ENCODE measurements at regions not wholly inside any gene's neighbourhood (a gene's known extent, or its start where the extent isn't known, plus 50 kb on each side); places are given as distances from the start of the nearest gene placed in this dataset.

DNA sequence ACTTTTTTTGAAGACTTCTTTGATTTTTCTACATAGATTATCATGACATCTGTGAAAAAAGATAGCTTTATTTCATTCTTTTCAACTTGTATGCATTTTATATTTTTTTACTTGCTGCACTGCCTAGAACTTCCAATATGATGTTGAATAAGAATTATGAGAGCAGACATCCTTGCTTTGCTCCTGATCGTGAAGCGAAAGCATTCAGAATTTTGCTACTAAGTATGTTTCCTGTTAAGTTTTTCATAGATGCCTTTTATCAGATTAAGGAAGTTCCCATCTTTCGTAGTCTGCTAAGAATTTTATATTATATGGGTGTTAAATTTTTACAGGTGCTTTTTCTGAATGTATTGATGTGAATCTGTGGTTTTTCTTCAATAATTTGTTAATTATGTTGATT, 163.4 kb upstream of the GADL1 start:
- intact Hi-C loops (cut with micrococcal nuclease) (no loop called here), dilution Hi-C loops (cut with MboI; ENCODE audit: extremely low pct_ligation_motif_present, low sequenced_read_pairs) (no loop called here)
- no peak overlapping the region for H3K4me2 ChIP-seq (ENCODE audit: insufficient read depth, low read length)
- TF ChIP-seq JUN (IDR thresholded peaks at IDR 0.05; ENCODE audit: borderline replicate concordance, insufficient read depth, insufficient read length, low read depth) (no peak), GATA2 (IDR thresholded peaks at IDR 0.05; ENCODE audit: insufficient read depth, insufficient read length, low read depth, low read length) (no peak), POLR2A (IDR thresholded peaks at IDR 0.05; ENCODE audit: low read depth, low read length) (no peak), POLR2AphosphoS5 (IDR thresholded peaks at IDR 0.05; ENCODE audit: insufficient read depth, low read depth, low read length) (no peak), MYC (IDR thresholded peaks at IDR 0.05; ENCODE audit: low read depth, low read length) (no peak), EZH2 (IDR thresholded peaks at IDR 0.05; ENCODE audit: borderline replicate concordance, low read depth, low read length, severe bottlenecking) (no peak), FOS (IDR thresholded peaks at IDR 0.05; ENCODE audit: borderline replicate concordance, insufficient read depth, low read length) (no peak)
- TF ChIP-seq, protein P1, sequence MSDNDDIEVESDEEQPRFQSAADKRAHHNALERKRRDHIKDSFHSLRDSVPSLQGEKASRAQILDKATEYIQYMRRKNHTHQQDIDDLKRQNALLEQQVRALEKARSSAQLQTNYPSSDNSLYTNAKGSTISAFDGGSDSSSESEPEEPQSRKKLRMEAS (IDR thresholded peaks at IDR 0.05; ENCODE audit: insufficient read depth, insufficient read length): no peak
- TF ChIP-seq, protein P2, sequence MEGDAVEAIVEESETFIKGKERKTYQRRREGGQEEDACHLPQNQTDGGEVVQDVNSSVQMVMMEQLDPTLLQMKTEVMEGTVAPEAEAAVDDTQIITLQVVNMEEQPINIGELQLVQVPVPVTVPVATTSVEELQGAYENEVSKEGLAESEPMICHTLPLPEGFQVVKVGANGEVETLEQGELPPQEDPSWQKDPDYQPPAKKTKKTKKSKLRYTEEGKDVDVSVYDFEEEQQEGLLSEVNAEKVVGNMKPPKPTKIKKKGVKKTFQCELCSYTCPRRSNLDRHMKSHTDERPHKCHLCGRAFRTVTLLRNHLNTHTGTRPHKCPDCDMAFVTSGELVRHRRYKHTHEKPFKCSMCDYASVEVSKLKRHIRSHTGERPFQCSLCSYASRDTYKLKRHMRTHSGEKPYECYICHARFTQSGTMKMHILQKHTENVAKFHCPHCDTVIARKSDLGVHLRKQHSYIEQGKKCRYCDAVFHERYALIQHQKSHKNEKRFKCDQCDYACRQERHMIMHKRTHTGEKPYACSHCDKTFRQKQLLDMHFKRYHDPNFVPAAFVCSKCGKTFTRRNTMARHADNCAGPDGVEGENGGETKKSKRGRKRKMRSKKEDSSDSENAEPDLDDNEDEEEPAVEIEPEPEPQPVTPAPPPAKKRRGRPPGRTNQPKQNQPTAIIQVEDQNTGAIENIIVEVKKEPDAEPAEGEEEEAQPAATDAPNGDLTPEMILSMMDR (IDR thresholded peaks at IDR 0.05; ENCODE audit: extremely low read depth in 1 of 2, insufficient read depth in 1 of 2, low read depth in 1 of 2, low read length in 2 of 2): no peak
- H3K9me1 ChIP-seq (replicated peaks; ENCODE audit: control insufficient read depth, extremely low read depth, insufficient read depth, low read length): no peaks in the 10 kb centered on the region
- H4K20me1 ChIP-seq (replicated peaks; ENCODE audit: control insufficient read depth, extremely low read depth, insufficient read depth, low read length): no peaks in the 10 kb centered on the region
- no peak for DNase-seq (ENCODE audit: low read depth, low spot score)
- H3K27me3 ChIP-seq (ENCODE audit: control insufficient read depth in 2 of 2, insufficient read depth in 2 of 2, low read length in 2 of 2): peaks cover 0 to 5% of the 10 kb centered on the region in 2 experiments
- H2AFZ ChIP-seq (ENCODE audit: low read depth, low read length): no peak overlapping the region
- CTCF ChIA-PET: interaction anchor here (1.4 kb wide), 1 partner anchor 8 kb away, joined by 5 read pairs; no protein-coding TSS in a partner anchor
- H3K4me3 ChIP-seq (replicated peaks in 1 of 3; ENCODE audit: insufficient read depth in 1 of 3, low read depth in 1 of 3, low read length in 3 of 3): no peak overlapping the region
- no peak for FAIRE-seq
- no peaks in the 10 kb centered on the region for H3K36me3 ChIP-seq (ENCODE audit: control insufficient read depth in 2 of 2, extremely low read depth in 1 of 2, insufficient read depth in 2 of 2, low read length in 2 of 2)
- no peaks in the 10 kb centered on the region for H3K79me2 ChIP-seq (ENCODE audit: control insufficient read depth, insufficient read depth, low read length)
- no peak overlapping the region for H3K27ac ChIP-seq (ENCODE audit: insufficient read depth, low read depth, low read length)
- POLR2A ChIA-PET: no interaction called here
- H3K9me3 ChIP-seq (replicated peaks; ENCODE audit: control insufficient read depth, insufficient read depth, low read length): no peaks in the 10 kb centered on the region
- H3K9ac ChIP-seq (replicated peaks; ENCODE audit: extremely low read depth, insufficient read depth, low read length): no peak overlapping the region
- BruUV-seq (replicated peaks): no TSS peak
- H3K4me1 ChIP-seq (ENCODE audit: control insufficient read depth, extremely low read depth, insufficient read depth, low read length): no peaks in the 10 kb centered on the region

Measured in endothelial cell of umbilical vein (primary cell).